Gastroesophageal sphincter (tissue), 3 donors: ENCODE measurements at regions not wholly inside any gene's neighbourhood (a gene's known extent, or its start where the extent isn't known, plus 50 kb on each side); places are given as distances from the start of the nearest gene placed in this dataset.

Source experiments
- CTCF ChIP-seq, 4 experiments: fragments of 200-600 bp in 2 of 4; fragments of 450-650 bp in 2 of 4; sonication (generic) in 1 of 4; IDR thresholded peaks; one replicate each; pipeline ENCODE4 v1.5.1; 2017 to 2019; ENCODE audit warnings: antibody characterized with exemption in 4 of 4, mild to moderate bottlenecking in 2 of 4, moderate library complexity in 2 of 4
- EP300 ChIP-seq: sonication (generic); formaldehyde crosslinking; IDR thresholded peaks from one replicate; pipeline ENCODE4 v1.6.1; 2017; ENCODE audit warnings: antibody characterized with exemption, mild to moderate bottlenecking

DNA sequence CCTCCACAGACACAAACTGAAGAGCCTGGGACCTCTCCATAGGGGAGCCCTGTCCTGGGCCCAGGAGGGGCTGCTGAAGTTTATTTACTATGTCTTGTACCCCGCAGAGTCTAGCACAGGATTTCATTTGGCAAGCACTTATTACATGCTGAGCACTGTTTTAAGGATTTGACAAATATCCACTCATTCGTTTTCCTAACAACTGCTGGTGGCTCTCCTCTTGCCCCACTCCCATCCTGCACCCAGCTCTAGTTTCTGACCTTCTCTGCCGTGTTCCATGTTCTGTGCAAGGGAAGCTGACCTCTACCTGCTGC lies 127.0 kb upstream of the MAFB start:
- TF ChIP-seq CTCF (IDR thresholded peaks at IDR 0.05) (no peak), EP300 (no peak)
